SK-N-SH (cell line): ENCODE measurements at regions not wholly inside any gene's neighbourhood (a gene's known extent, or its start where the extent isn't known, plus 50 kb on each side); places are given as distances from the start of the nearest gene placed in this dataset.

ENCODE experiments used
- CTCF ChIA-PET: fragments of 300-600, 350-600 bp; formaldehyde crosslinking; extraction: SDS; loops from one replicate; lab custom pipeline; 2021; lab: Yijun Ruan, JAX
- POLR2A ChIA-PET: fragments of 350-600 bp; sonication (Branson Sonifier 250); formaldehyde crosslinking; extraction: SDS; loops from one replicate; lab custom pipeline; 2020; ENCODE audit warnings: antibody characterized with exemption, inconsistent platforms; lab: Yijun Ruan, JAX
- DNase-seq: peaks from one replicate; pipeline ENCODE4 v3.0.0; 2012
- H2AFZ ChIP-seq: fragments of 200-600 bp; sonication (generic); 2 replicates; pipeline ENCODE4 v1.8.1; 2016; ENCODE audit warnings: antibody characterized with exemption, mild to moderate bottlenecking, low read depth
- H3F3A ChIP-seq: fragments of 200-600 bp; sonication (generic); replicated peaks from 2 replicates; pipeline ENCODE3; 2016; ENCODE audit warnings: antibody characterized with exemption, mild to moderate bottlenecking; ENCODE audit not compliant: insufficient read depth
- H3K27ac ChIP-seq, 2 experiments: fragments of 200-500 bp in 1 of 2; fragments of 200-600 bp in 1 of 2; sonication (Bioruptor generic) in 1 of 2; sonication (generic), shearing (Covaris generic) in 1 of 2; 2 replicates each; pipeline versions ENCODE4 v1.5.1 to v1.6.1; 2014 to 2016; ENCODE audit warnings: low read depth in 2 of 2, inconsistent platforms in 1 of 2, low read length in 1 of 2, mild to moderate bottlenecking in 1 of 2, mixed read lengths in 1 of 2
- H3K27me3 ChIP-seq: fragments of 200-600 bp; sonication (generic), shearing (Covaris generic); 2 replicates; pipeline ENCODE4 v1.6.1; 2016; ENCODE audit warnings: mixed run types; ENCODE audit not compliant: insufficient read depth
- H3K36me3 ChIP-seq, 2 experiments: fragments of 200-500 bp in 1 of 2; fragments of 200-600 bp in 1 of 2; sonication (Bioruptor generic) in 1 of 2; sonication (generic) in 1 of 2; replicated peaks in 1 of 2; 2 replicates each; pipeline versions ENCODE3 to v1.5.1; 2014 to 2016; ENCODE audit warnings: low read length in 1 of 2, mild to moderate bottlenecking in 1 of 2; ENCODE audit not compliant: insufficient read depth in 2 of 2, control insufficient read depth in 1 of 2
- H3K4me1 ChIP-seq, 2 experiments: fragments of 200-500 bp in 1 of 2; fragments of 200-600 bp in 1 of 2; sonication (Bioruptor generic) in 1 of 2; sonication (generic), shearing (Covaris generic) in 1 of 2; 2 replicates each; pipeline versions ENCODE4 v1.5.1 to v1.6.1; 2014 to 2016; ENCODE audit warnings: low read depth in 1 of 2, low read length in 1 of 2, mixed run types in 1 of 2; ENCODE audit not compliant: insufficient read depth in 2 of 2, control insufficient read depth in 1 of 2
- H3K4me2 ChIP-seq: fragments of 200-600 bp; sonication (generic), shearing (Covaris generic); 2 replicates; pipeline ENCODE4 v1.6.1; 2017; ENCODE audit warnings: mixed run types
- H3K4me3 ChIP-seq, 2 experiments: fragments of 200-500 bp in 1 of 2; fragments of 200-600 bp in 1 of 2; sonication (Bioruptor generic) in 1 of 2; sonication (generic), shearing (Covaris generic) in 1 of 2; 2 replicates each; pipeline versions ENCODE4 v1.5.1 to v1.8.1; 2014 to 2016; ENCODE audit warnings: low read depth in 2 of 2, inconsistent platforms in 1 of 2, low read length in 1 of 2, mild to moderate bottlenecking in 1 of 2, mixed read lengths in 1 of 2, moderate library complexity in 1 of 2
- H3K79me2 ChIP-seq: fragments of 200-600 bp; sonication (generic); 2 replicates; pipeline ENCODE4 v1.8.1; 2017; ENCODE audit warnings: mild to moderate bottlenecking; ENCODE audit not compliant: insufficient read depth
- H3K9ac ChIP-seq: fragments of 200-600 bp; sonication (generic); 2 replicates; pipeline ENCODE4 v1.6.1; 2017; ENCODE audit warnings: mixed run types
- H3K9me2 ChIP-seq: fragments of 200-600 bp; sonication (generic); 2 replicates; pipeline ENCODE4 v1.6.1; 2017; ENCODE audit warnings: mixed run types
- H3K9me3 ChIP-seq: fragments of 200-600 bp; sonication (generic); 2 replicates; pipeline ENCODE4 v1.6.1; 2017; ENCODE audit warnings: mixed run types, mild to moderate bottlenecking, moderate library complexity
- H4K20me1 ChIP-seq: fragments of 200-600 bp; sonication (generic); 2 replicates; pipeline ENCODE4 v1.6.1; 2017; ENCODE audit warnings: mild to moderate bottlenecking, mixed run types; ENCODE audit not compliant: insufficient read depth
- CHD2 ChIP-seq: fragments of 150-350 bp; IDR thresholded peaks from 2 replicates; pipeline ENCODE4 v1.6.1; 2018; ENCODE audit warnings: low read length; ENCODE audit not compliant: partially characterized antibody
- EP300 ChIP-seq, 2 experiments: IDR thresholded peaks; 2 replicates each; pipeline versions ENCODE4 v1.4.0 to v1.6.1; 2012; ENCODE audit warnings: borderline replicate concordance in 1 of 2, low read depth in 1 of 2, low read length in 1 of 2
- GATA2 ChIP-seq: sonication (generic); formaldehyde crosslinking; IDR thresholded peaks from 2 replicates; pipeline ENCODE4 v1.5.0; 2020; ENCODE audit warnings: mild to moderate bottlenecking, missing genetic modification reagents
- JUND ChIP-seq: IDR thresholded peaks from 2 replicates; pipeline ENCODE4 v1.4.0; 2012
- NFIC ChIP-seq: IDR thresholded peaks from 2 replicates; pipeline ENCODE4 v1.4.0; 2012; ENCODE audit warnings: borderline replicate concordance
- POLR2AphosphoS5 ChIP-seq: IDR thresholded peaks from 2 replicates; pipeline ENCODE4 v1.6.1; 2012; ENCODE audit warnings: low read depth, low read length
- TAF1 ChIP-seq: IDR thresholded peaks from 2 replicates; pipeline ENCODE4 v1.6.1; 2012; ENCODE audit warnings: low read depth, mild to moderate bottlenecking, low read length, moderate library complexity, borderline replicate concordance
- TEAD4 ChIP-seq: IDR thresholded peaks from 2 replicates; pipeline ENCODE4 v1.4.0; 2012; ENCODE audit warnings: mild to moderate bottlenecking, borderline replicate concordance; ENCODE audit not compliant: insufficient read depth
- YY1 ChIP-seq: IDR thresholded peaks from 2 replicates; pipeline ENCODE4 v1.4.0; 2012; ENCODE audit warnings: low read depth, mild to moderate bottlenecking
- WGBS: methylation state at CpG from one replicate; pipeline ENCODE4 v1.1.6; 2017; ENCODE audit warnings: low lambda C conversion rate; 5-methylcytosine and 5-hydroxymethylcytosine counted together
- TF ChIP-seq, protein P1 (sequence below): IDR thresholded peaks from 2 replicates; pipeline ENCODE4 v1.4.0; 2012; ENCODE audit warnings: low read depth
- TF ChIP-seq, protein P2 (sequence below): IDR thresholded peaks from 2 replicates; pipeline ENCODE4 v1.4.0; 2012; ENCODE audit warnings: low read depth, borderline replicate concordance
- TF ChIP-seq, protein P3 (sequence below): IDR thresholded peaks from 2 replicates; pipeline ENCODE4 v1.4.0; 2012; ENCODE audit warnings: low read depth, borderline replicate concordance

DNA sequence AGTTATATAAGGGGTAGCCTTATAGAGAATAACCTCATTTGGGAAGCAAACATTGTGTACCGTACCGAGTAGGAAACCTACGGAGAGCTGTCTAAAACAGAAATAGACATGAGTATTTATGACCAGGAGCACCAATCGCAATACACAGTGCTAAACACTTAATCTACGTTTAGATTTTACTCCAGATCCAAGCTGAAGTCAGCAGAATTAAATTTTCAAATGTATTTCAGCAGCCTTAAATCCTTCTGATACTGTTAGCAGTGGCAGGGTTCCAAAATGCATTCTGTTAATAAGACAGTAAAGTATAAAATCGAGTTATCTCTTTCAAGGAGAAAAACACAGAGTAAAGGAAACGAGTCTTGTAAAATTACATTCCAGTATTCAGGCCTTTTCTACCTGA is 118.1 kb upstream of the ZNF521 start:
- DNase-seq: no peak
- WGBS: 49% methylated on average over 7 of the region's 7 CpGs
- Histone ChIP-seq H3K9ac (no peak overlapping the region), H3K4me2 (no peak overlapping the region), H3K9me2 (no peaks in the 10 kb centered on the region), H3K79me2 (no peaks in the 10 kb centered on the region), H3K36me3 (no peaks in the 10 kb centered on the region), H3K4me1 (peaks cover 0 to 15% of the 10 kb centered on the region in 2 experiments; a peak in 2 of 4 replicates), H3K4me3 (no peak overlapping the region), H3K9me3 (no peaks in the 10 kb centered on the region), H3K27me3 (no peaks in the 10 kb centered on the region), H4K20me1 (no peaks in the 10 kb centered on the region), H2AFZ (no peak overlapping the region), H3F3A (no peaks in the 10 kb centered on the region), H3K27ac (no peak overlapping the region)
- TF ChIP-seq, protein P1, sequence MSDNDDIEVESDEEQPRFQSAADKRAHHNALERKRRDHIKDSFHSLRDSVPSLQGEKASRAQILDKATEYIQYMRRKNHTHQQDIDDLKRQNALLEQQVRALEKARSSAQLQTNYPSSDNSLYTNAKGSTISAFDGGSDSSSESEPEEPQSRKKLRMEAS: no peak
- TF ChIP-seq JUND (no peak), YY1 (no peak), EP300 (IDR thresholded peaks at IDR 0.05; ENCODE audit: borderline replicate concordance in 1 of 2, low read depth in 1 of 2, low read length in 1 of 2) (no peak), NFIC (no peak), GATA2 (0 out of 2 replicates have a peak, but pooled peaks have one; percentile 13), POLR2AphosphoS5 (no peak), TAF1 (no peak)
- ChIA-PET POLR2A (no interaction called here), CTCF (interaction anchor here (0.6 to 1.2 kb wide), 2 partner anchors 12 to 72 kb away, joined by 3 read pairs; no protein-coding TSS in a partner anchor)

DNA sequence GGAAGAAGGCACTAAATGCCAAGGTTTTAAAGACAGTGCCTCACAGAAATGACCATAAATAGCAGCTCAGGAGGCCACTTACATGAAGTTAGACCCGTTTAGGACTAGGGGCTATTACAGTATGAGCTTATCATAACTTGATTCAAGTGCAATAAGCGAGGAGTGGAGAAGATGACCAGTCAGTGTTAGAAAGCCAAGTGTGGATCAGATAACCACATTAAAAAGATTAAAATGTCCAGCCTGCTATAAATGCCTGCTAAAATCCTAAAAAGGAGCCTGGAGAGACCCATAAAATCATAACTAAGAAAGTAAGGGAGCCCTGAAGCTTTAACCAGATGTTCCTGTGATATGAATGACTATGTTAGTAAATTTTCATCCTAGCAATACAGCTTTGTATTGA is 117.5 kb upstream of the ZNF521 start:
- TF ChIP-seq, protein P2, sequence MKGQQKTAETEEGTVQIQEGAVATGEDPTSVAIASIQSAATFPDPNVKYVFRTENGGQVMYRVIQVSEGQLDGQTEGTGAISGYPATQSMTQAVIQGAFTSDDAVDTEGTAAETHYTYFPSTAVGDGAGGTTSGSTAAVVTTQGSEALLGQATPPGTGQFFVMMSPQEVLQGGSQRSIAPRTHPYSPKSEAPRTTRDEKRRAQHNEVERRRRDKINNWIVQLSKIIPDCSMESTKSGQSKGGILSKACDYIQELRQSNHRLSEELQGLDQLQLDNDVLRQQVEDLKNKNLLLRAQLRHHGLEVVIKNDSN: no peak
- no peak for TF ChIP-seq TAF1
- TF ChIP-seq YY1: no peak
- TF ChIP-seq, protein P3, sequence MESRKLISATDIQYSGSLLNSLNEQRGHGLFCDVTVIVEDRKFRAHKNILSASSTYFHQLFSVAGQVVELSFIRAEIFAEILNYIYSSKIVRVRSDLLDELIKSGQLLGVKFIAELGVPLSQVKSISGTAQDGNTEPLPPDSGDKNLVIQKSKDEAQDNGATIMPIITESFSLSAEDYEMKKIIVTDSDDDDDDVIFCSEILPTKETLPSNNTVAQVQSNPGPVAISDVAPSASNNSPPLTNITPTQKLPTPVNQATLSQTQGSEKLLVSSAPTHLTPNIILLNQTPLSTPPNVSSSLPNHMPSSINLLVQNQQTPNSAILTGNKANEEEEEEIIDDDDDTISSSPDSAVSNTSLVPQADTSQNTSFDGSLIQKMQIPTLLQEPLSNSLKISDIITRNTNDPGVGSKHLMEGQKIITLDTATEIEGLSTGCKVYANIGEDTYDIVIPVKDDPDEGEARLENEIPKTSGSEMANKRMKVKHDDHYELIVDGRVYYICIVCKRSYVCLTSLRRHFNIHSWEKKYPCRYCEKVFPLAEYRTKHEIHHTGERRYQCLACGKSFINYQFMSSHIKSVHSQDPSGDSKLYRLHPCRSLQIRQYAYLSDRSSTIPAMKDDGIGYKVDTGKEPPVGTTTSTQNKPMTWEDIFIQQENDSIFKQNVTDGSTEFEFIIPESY: no peak
- no peak for TF ChIP-seq POLR2AphosphoS5
- peak; percentile 35; the same call in 1 of the 2 replicates for TF ChIP-seq GATA2
- TF ChIP-seq EP300 (IDR thresholded peaks at IDR 0.05; ENCODE audit: borderline replicate concordance in 1 of 2, low read depth in 1 of 2, low read length in 1 of 2): no peak; a peak in 1 of 4 replicates
- TF ChIP-seq CHD2: no peak
- TF ChIP-seq TEAD4: no peak
- Histone ChIP-seq H3K4me1 (peaks cover 0 to 15% of the 10 kb centered on the region in 2 experiments; a peak in 2 of 4 replicates), H4K20me1 (no peaks in the 10 kb centered on the region), H3K27ac (no peak overlapping the region; a peak in 1 of 4 replicates), H3K9me3 (no peaks in the 10 kb centered on the region), H2AFZ (no peak overlapping the region), H3K4me3 (no peak overlapping the region), H3K27me3 (no peaks in the 10 kb centered on the region), H3F3A (no peaks in the 10 kb centered on the region), H3K4me2 (no peak overlapping the region), H3K36me3 (no peaks in the 10 kb centered on the region), H3K79me2 (no peaks in the 10 kb centered on the region), H3K9ac (no peak overlapping the region), H3K9me2 (no peaks in the 10 kb centered on the region)
- 64% methylated on average over 2 of the region's 2 CpGs for WGBS
- ChIA-PET POLR2A (no interaction called here), CTCF (interaction anchor here (1.2 kb wide), 1 partner anchor 11 kb away, joined by 3 read pairs; no protein-coding TSS in a partner anchor)
- peak; percentile 16 for DNase-seq
